Esophagus muscularis mucosa (tissue), 4 donors: ENCODE measurements at regions not wholly inside any gene's neighbourhood (a gene's known extent, or its start where the extent isn't known, plus 50 kb on each side); places are given as distances from the start of the nearest gene placed in this dataset.

Experiments
- DNase-seq: peaks from one replicate; pipeline ENCODE4 v3.0.0-alpha.2; 2017; ENCODE audit errors: extremely low spot score
- H3K27ac ChIP-seq, 4 donors: fragments of 200-600 bp; sonication (generic); replicated peaks in 1 of 4; 1 replicate in 3 of 4; 2 replicates in 1 of 4; pipeline ENCODE4 v1.5.1; 2016 to 2019; ENCODE audit warnings: mild to moderate bottlenecking in 1 of 4
- H3K27me3 ChIP-seq, 4 donors: fragments of 200-600 bp; sonication (generic); one replicate each; pipeline versions ENCODE4 v1.5.1 to v1.6.0; 2016 to 2019
- H3K36me3 ChIP-seq, 4 donors: fragments of 200-600 bp; sonication (generic); one replicate each; pipeline ENCODE4 v1.5.1; 2016 to 2019
- H3K4me1 ChIP-seq, 4 donors: fragments of 200-600 bp; sonication (generic); one replicate each; pipeline ENCODE4 v1.5.1; 2016 to 2019
- H3K4me3 ChIP-seq, 4 donors: fragments of 200-600 bp; sonication (generic); 1 replicate in 2 of 4; 2 replicates in 2 of 4; pipeline ENCODE4 v1.5.1; 2016 to 2019; ENCODE audit warnings: mild to moderate bottlenecking in 4 of 4, moderate library complexity in 1 of 4
- H3K9me3 ChIP-seq, 4 donors: fragments of 200-600 bp; sonication (generic); 1 replicate in 3 of 4; 2 replicates in 1 of 4; pipeline ENCODE4 v1.5.1; 2016 to 2019
- EP300 ChIP-seq: sonication (generic); formaldehyde crosslinking; IDR thresholded peaks from one replicate; pipeline ENCODE4 v1.6.1; 2017; ENCODE audit warnings: antibody characterized with exemption
- POLR2A ChIP-seq: fragments of 450-650 bp; IDR thresholded peaks from one replicate; pipeline ENCODE4 v1.6.1; 2017; ENCODE audit warnings: antibody characterized with exemption, moderate library complexity, mild to moderate bottlenecking, low read depth
- POLR2AphosphoS5 ChIP-seq, 2 donors: sonication (generic); formaldehyde crosslinking; IDR thresholded peaks; one replicate each; pipeline ENCODE4 v1.6.1; 2017; ENCODE audit warnings: antibody characterized with exemption in 2 of 2
- WGBS: methylation state at CpG from one replicate; pipeline ENCODE4 v1.1.5; 2018; 5-methylcytosine and 5-hydroxymethylcytosine counted together
- intact Hi-C: fragments of 100-400 bp; cut with DNase I; formaldehyde crosslinking; loops from one replicate; pipeline ENCODE4 v1.15.1; 2023
- TF ChIP-seq, protein P1 (sequence below), 3 experiments: fragments of 200-600 bp in 2 of 3; fragments of 450-650 bp in 1 of 3; sonication (generic) in 2 of 3; IDR thresholded peaks; one replicate each; pipeline ENCODE4 v1.5.1; 2017 to 2019; ENCODE audit warnings: antibody characterized with exemption in 3 of 3, mild to moderate bottlenecking in 2 of 3, moderate library complexity in 1 of 3

DNA sequence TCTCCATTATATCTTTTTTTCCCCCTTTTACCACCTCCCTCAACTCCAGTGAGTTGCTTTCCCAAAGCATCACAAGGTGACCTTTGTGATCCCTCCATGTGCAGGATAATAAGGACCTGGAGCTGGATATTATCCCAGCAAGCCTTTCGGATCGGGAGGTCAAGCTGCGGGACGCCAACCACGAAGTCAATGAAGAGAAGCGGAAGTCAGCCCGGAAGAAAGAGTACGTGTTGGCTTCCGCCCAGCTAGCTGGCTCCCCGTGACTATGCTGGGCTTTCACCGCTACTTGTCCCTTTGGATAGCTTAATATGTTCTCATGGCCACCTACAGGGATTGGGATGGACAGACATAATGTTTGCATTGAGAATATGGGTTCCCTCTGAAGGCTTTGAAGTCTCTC is 273.7 kb upstream of the UMPS start:
- Histone ChIP-seq H3K27ac (peak overlapping the region in 2 of 4 donors; percentile 8 to 18), H3K27me3 (no peaks in the 10 kb centered on the region), H3K4me3 (no peak overlapping the region), H3K9me3 (no peaks in the 10 kb centered on the region), H3K4me1 (peaks cover 0 to 30% (median 19%) of the 10 kb centered on the region in 4 donors), H3K36me3 (peaks cover 0 to 15% (median 0%) of the 10 kb centered on the region in 4 donors)
- TF ChIP-seq EP300 (no peak), POLR2AphosphoS5 (IDR thresholded peaks at IDR 0.05) (no peak), POLR2A (no peak)
- TF ChIP-seq, protein P1, sequence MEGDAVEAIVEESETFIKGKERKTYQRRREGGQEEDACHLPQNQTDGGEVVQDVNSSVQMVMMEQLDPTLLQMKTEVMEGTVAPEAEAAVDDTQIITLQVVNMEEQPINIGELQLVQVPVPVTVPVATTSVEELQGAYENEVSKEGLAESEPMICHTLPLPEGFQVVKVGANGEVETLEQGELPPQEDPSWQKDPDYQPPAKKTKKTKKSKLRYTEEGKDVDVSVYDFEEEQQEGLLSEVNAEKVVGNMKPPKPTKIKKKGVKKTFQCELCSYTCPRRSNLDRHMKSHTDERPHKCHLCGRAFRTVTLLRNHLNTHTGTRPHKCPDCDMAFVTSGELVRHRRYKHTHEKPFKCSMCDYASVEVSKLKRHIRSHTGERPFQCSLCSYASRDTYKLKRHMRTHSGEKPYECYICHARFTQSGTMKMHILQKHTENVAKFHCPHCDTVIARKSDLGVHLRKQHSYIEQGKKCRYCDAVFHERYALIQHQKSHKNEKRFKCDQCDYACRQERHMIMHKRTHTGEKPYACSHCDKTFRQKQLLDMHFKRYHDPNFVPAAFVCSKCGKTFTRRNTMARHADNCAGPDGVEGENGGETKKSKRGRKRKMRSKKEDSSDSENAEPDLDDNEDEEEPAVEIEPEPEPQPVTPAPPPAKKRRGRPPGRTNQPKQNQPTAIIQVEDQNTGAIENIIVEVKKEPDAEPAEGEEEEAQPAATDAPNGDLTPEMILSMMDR (IDR thresholded peaks at IDR 0.05) = no peak
- intact Hi-C loops = no loop called here
- WGBS = 88% methylated on average over 11 of the region's 11 CpGs
- DNase-seq = no peak

DNA sequence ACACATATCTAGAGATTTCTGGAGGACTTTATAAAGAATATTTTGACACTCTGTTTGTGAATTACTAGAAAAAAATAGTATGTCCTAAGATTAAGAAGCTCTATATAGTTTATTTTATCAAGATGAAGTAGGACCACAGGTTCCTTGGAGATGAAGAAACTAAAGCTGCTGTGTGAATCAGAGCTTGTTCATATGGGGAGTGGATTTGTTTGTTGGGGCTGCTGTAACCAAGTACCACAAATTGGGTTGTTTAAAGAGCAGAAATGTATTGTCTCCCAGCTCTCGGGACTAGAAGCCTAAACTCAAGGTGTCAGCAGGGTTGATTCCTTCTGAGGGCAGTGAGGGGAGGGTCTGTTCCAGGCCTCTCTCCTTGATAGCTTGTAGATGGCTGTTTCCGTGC is 270.6 kb upstream of the UMPS start:
- Histone ChIP-seq H3K4me1 (peaks cover 0 to 39% (median 22%) of the 10 kb centered on the region in 4 donors), H3K9me3 (no peaks in the 10 kb centered on the region), H3K27me3 (no peaks in the 10 kb centered on the region), H3K36me3 (peaks cover 0 to 23% (median 0%) of the 10 kb centered on the region in 4 donors), H3K27ac (peak overlapping the region; percentile 21 to 63 (median 62)), H3K4me3 (no peak overlapping the region)
- intact Hi-C loops = no loop called here
- DNase-seq = no peak
- 44% methylated on average over 2 of the region's 2 CpGs for WGBS
- TF ChIP-seq EP300 = no peak
- TF ChIP-seq, protein P1 (IDR thresholded peaks at IDR 0.05) = no peak
- TF ChIP-seq POLR2AphosphoS5 (IDR thresholded peaks at IDR 0.05) = no peak
- no peak for TF ChIP-seq POLR2A

DNA sequence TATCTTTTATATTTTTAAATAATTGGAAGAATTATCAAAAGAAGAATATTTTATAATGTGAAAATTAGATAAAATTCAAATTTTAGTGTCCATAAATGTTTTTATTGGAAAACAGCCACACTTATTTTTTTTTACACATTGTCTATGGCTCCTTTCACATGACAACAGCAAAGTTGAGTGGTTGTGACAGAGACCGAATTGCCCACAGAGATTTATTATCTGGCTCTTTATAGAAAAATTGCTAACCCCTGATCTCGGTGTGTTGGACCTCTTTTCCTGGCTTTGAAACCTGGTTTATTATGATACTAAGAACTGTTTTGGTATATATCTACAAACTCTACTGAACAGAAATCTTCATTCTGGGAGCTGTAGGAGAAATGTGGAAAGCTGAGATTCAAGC is 269.1 kb upstream of the UMPS start:
- H3K4me1 ChIP-seq = peaks cover 0 to 33% (median 20%) of the 10 kb centered on the region in 4 donors
- TF ChIP-seq, protein P1 (IDR thresholded peaks at IDR 0.05) = no peak
- TF ChIP-seq POLR2AphosphoS5 (IDR thresholded peaks at IDR 0.05) = no peak
- TF ChIP-seq EP300 = no peak
- H3K27ac ChIP-seq = peak overlapping the region; percentile 32 to 63 (median 42)
- no peaks in the 10 kb centered on the region for H3K9me3 ChIP-seq
- peaks cover 0 to 23% (median 0%) of the 10 kb centered on the region in 4 donors for H3K36me3 ChIP-seq
- H3K4me3 ChIP-seq = no peak overlapping the region
- 68% methylated on average over 2 of the region's 2 CpGs for WGBS
- H3K27me3 ChIP-seq = no peaks in the 10 kb centered on the region
- intact Hi-C loops = no loop called here
- no peak for DNase-seq

DNA sequence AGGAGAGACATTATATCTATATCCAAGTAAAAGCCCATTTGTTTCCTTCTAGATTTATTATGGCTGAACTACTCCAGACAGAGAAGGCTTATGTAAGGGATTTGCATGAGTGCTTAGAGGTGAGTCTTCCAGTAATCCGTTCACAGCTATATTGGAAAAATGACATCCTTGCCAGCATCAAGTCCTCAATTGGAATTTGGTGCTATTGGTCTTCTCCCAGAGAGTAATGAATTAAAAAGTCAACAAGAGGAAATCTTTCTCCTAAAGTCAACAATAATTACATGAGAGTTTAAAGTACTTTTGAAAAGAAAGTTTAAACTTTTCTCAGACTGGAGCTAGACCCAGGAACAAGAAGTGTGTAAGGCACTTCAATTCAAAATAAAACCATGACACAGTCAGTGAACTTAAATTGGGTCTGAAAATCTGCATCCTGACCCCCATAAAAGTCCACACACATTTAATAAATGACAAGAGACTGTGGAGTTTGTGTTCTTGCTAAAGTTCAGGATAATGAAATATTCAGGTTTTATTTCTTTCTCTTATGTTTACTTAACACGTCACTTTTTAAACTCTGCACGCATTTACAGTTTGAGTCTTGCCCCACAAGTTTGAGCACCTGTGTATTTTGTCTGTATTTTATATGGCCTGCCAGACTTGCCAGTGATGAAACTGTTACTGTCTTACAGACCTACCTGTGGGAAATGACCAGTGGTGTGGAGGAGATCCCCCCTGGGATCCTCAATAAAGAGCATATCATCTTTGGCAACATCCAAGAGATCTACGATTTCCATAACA is 268.2 kb upstream of the UMPS start:
- WGBS = 66% methylated on average over 4 of the region's 4 CpGs
- Histone ChIP-seq H3K4me1 (peaks cover 0 to 33% (median 18%) of the 10 kb centered on the region in 4 donors), H3K36me3 (peaks cover 0 to 21% (median 0%) of the 10 kb centered on the region in 4 donors), H3K27ac (peak overlapping the region; percentile 32 to 63 (median 42)), H3K27me3 (no peaks in the 10 kb centered on the region), H3K9me3 (no peaks in the 10 kb centered on the region), H3K4me3 (no peak overlapping the region)
- no peak for TF ChIP-seq EP300
- no peak for TF ChIP-seq POLR2AphosphoS5 (IDR thresholded peaks at IDR 0.05)
- TF ChIP-seq, protein P1 (IDR thresholded peaks at IDR 0.05) = no peak
- no peak for TF ChIP-seq POLR2A
- no peak for DNase-seq
- intact Hi-C loops = no loop called here
